GM12892 (cell line): ENCODE measurements at regions not wholly inside any gene's neighbourhood (a gene's known extent, or its start where the extent isn't known, plus 50 kb on each side); places are given as distances from the start of the nearest gene placed in this dataset.
"Not testable (repeated sequence)": the region's sequence is repeated elsewhere in the genome, so short reads cannot be mapped to it uniquely, and the experiment has no call there.

Experiments
- POLR2A ChIP-seq: IDR thresholded peaks from 2 replicates; pipeline ENCODE4 v1.6.1; 2011; ENCODE audit warnings: low read depth, low read length, control low read depth
- POLR2AphosphoS5 ChIP-seq: IDR thresholded peaks from 2 replicates; pipeline ENCODE4 v1.6.1; 2011; ENCODE audit warnings: low read depth, low read length, control low read depth
- TAF1 ChIP-seq: IDR thresholded peaks from 2 replicates; pipeline ENCODE4 v1.6.1; 2011; ENCODE audit warnings: low read depth, mild to moderate bottlenecking, control low read depth, low read length, borderline replicate concordance

DNA sequence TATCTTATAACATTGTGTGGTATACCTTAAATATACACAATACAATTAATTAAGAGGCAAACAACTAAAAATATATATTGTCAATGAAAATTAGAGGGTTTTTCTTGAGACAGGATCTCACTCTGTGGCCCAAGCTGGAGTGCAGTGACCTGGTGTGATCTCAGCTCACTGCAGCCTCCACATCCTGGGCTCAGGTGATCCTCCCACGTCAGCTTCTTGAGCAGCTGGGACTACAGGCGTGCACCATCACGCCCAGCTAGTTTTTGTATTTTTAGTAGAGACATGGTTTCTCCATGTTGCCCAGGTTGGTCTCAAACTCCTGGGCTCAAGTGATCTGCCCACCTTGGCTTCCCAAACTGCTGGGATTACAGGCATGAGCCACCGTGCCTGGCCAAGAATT, 68.6 kb upstream of the MEX3C start:
- TF ChIP-seq POLR2A, POLR2AphosphoS5, TAF1: not testable (repeated sequence)
